Mammary epithelial cell (primary cell): ENCODE measurements at regions not wholly inside any gene's neighbourhood (a gene's known extent, or its start where the extent isn't known, plus 50 kb on each side); places are given as distances from the start of the nearest gene placed in this dataset.

ENCODE experiments used
- EZH2 ChIP-seq: IDR thresholded peaks from 2 replicates; pipeline ENCODE4 v1.6.1; 2012; ENCODE audit warnings: low read length, inconsistent platforms, borderline replicate concordance
- TF ChIP-seq, protein P1 (sequence below), 2 donors: IDR thresholded peaks in 1 of 2; conservative IDR thresholded peaks in 1 of 2; 2 replicates each; pipeline ENCODE4 v1.5.1; 2011 to 2012; ENCODE audit warnings: inconsistent platforms in 2 of 2, low read length in 2 of 2, mild to moderate bottlenecking in 2 of 2, control low read depth in 1 of 2, low read depth in 1 of 2; ENCODE audit not compliant: insufficient read depth in 1 of 2; ENCODE audit errors: extremely low read depth in 1 of 2

DNA sequence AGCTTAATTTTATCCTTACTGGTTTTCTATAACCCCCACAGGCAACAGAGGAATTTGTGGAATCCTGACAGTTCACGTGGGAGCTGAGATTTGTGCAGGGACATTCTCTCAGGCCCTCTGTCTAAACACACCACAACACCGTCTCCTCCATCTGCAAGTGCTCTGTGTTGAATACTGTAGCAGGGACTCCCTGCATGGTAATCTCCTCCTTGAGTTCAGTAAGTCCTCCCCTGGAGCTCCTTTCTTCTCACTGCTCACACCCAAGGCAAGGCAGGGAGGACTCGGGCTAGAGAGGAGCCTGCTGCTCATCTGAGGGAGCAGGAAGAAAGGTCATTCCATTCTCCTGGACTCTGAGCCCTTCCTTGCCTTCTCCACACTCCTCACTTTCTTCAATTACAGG is 348.2 kb downstream of the KCTD12 start:
- TF ChIP-seq, protein P1, sequence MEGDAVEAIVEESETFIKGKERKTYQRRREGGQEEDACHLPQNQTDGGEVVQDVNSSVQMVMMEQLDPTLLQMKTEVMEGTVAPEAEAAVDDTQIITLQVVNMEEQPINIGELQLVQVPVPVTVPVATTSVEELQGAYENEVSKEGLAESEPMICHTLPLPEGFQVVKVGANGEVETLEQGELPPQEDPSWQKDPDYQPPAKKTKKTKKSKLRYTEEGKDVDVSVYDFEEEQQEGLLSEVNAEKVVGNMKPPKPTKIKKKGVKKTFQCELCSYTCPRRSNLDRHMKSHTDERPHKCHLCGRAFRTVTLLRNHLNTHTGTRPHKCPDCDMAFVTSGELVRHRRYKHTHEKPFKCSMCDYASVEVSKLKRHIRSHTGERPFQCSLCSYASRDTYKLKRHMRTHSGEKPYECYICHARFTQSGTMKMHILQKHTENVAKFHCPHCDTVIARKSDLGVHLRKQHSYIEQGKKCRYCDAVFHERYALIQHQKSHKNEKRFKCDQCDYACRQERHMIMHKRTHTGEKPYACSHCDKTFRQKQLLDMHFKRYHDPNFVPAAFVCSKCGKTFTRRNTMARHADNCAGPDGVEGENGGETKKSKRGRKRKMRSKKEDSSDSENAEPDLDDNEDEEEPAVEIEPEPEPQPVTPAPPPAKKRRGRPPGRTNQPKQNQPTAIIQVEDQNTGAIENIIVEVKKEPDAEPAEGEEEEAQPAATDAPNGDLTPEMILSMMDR (conservative IDR thresholded peaks at IDR 0.05 in 1 of 2, IDR thresholded peaks at IDR 0.05 in 1 of 2; ENCODE audit: extremely low read depth in 1 of 2, insufficient read depth in 1 of 2, low read depth in 1 of 2, low read length in 2 of 2) = no peak
- no peak for TF ChIP-seq EZH2
